Thyroid gland (tissue), 4 donors: ENCODE measurements at regions not wholly inside any gene's neighbourhood (a gene's known extent, or its start where the extent isn't known, plus 50 kb on each side); places are given as distances from the start of the nearest gene placed in this dataset.

ENCODE experiments used
- CTCF ChIP-seq, 6 experiments: fragments of 200-600 bp in 3 of 6; fragments of 450-650 bp in 3 of 6; sonication (generic) in 3 of 6; IDR thresholded peaks; one replicate each; pipeline ENCODE4 v1.5.1; 2016 to 2019; ENCODE audit warnings: antibody characterized with exemption in 6 of 6, mild to moderate bottlenecking in 2 of 6, inconsistent platforms in 1 of 6, moderate library complexity in 1 of 6
- POLR2A ChIP-seq, 2 donors: fragments of 450-650 bp; IDR thresholded peaks; one replicate each; pipeline ENCODE4 v1.6.1; 2017; ENCODE audit warnings: antibody characterized with exemption in 2 of 2, mild to moderate bottlenecking in 2 of 2, moderate library complexity in 1 of 2

GRCh38 chr6:86142326-86142725 lies 499.6 kb upstream of the SYNCRIP start:
- TF ChIP-seq CTCF (IDR thresholded peaks at IDR 0.05) (no peak), POLR2A (IDR thresholded peaks at IDR 0.05) (no peak)
